ENCODE measurements at regions not wholly inside any gene's neighbourhood (a gene's known extent, or its start where the extent isn't known, plus 50 kb on each side); places are given as distances from the start of the nearest gene placed in this dataset.

GRCh38 chr5:179497636-179498340 is 52.6 kb upstream of the RUFY1 start:
- intact Hi-C loops (cut with DNase I; ENCODE audit: low total_unique reads): loop anchor here (5.0 kb wide), 1 partner anchor 330 kb away; no protein-coding TSS in a partner anchor
- Histone ChIP-seq H3K9me3 (no peaks in the 10 kb centered on the region), H3K36me3 (ENCODE audit: low read depth, missing control alignments) (no peaks in the 10 kb centered on the region), H3K4me1 (no peaks in the 10 kb centered on the region), H3K27me3 (no peaks in the 10 kb centered on the region), H3K27ac (no peak overlapping the region), H3K4me3 (no peak overlapping the region)
- no peak for TF ChIP-seq CTCF (IDR thresholded peaks at IDR 0.05)
- no peak for TF ChIP-seq POLR2A (IDR thresholded peaks at IDR 0.05)
- no peak for DNase-seq
- 67 to 74% methylated on average over 17 to 19 of the region's 19 CpGs for WGBS, 2 donors

GRCh38 chr5:179495906-179496455 is 54.4 kb upstream of the RUFY1 start:
- H3K9me3 ChIP-seq: no peaks in the 10 kb centered on the region
- no peaks in the 10 kb centered on the region for H3K27me3 ChIP-seq
- H3K4me3 ChIP-seq: no peak overlapping the region
- no peaks in the 10 kb centered on the region for H3K4me1 ChIP-seq
- TF ChIP-seq POLR2A (IDR thresholded peaks at IDR 0.05): no peak
- TF ChIP-seq CTCF (IDR thresholded peaks at IDR 0.05): no peak
- H3K36me3 ChIP-seq (ENCODE audit: low read depth, missing control alignments): no peaks in the 10 kb centered on the region
- no peak for DNase-seq
- intact Hi-C loops (cut with DNase I; ENCODE audit: low total_unique reads): loop anchor here (5.0 kb wide), 1 partner anchor 329 kb away; no protein-coding TSS in a partner anchor
- 71 to 84% methylated on average over 11 of the region's 11 CpGs for whole genome bisulfite sequencing, 2 donors
- H3K27ac ChIP-seq: no peak overlapping the region

- Histone ChIP-seq H3K4me1 (no peaks in the 10 kb centered on the region), H3K27me3 (no peaks in the 10 kb centered on the region), H3K36me3 (ENCODE audit: low read depth, missing control alignments) (no peaks in the 10 kb centered on the region), H3K9me3 (no peaks in the 10 kb centered on the region), H3K4me3 (no peak overlapping the region), H3K27ac (no peak overlapping the region)
- WGBS, 2 donors: 59 to 81% methylated on average over 12 of the region's 12 CpGs
- DNase-seq: no peak
- intact Hi-C loops (cut with DNase I; ENCODE audit: low total_unique reads): loop anchor here (5.0 kb wide), 1 partner anchor 328 kb away; no protein-coding TSS in a partner anchor
- TF ChIP-seq CTCF (IDR thresholded peaks at IDR 0.05): no peak
- TF ChIP-seq POLR2A (IDR thresholded peaks at IDR 0.05): no peak
Observed at GRCh38 chr5:179494774-179495526, 55.4 kb upstream of the RUFY1 start.

GRCh38 chr5:179488975-179489374 is 61.4 kb upstream of the RUFY1 start:
- 41 to 42% methylated on average over 4 of the region's 4 CpGs for WGBS, 2 donors

More at GRCh38 chr5:179488975-179489374, 61.4 kb upstream of the RUFY1 start:
- intact Hi-C loops (cut with DNase I; ENCODE audit: low total_unique reads): no loop called here
- Histone ChIP-seq H3K27ac (no peak overlapping the region), H3K27me3 (no peaks in the 10 kb centered on the region), H3K4me1 (peaks cover 8% of the 10 kb centered on the region), H3K9me3 (no peaks in the 10 kb centered on the region), H3K36me3 (ENCODE audit: low read depth, missing control alignments) (no peaks in the 10 kb centered on the region), H3K4me3 (no peak overlapping the region)
- no peak for DNase-seq
- TF ChIP-seq CTCF (IDR thresholded peaks at IDR 0.05): no peak
- no peak for TF ChIP-seq POLR2A (IDR thresholded peaks at IDR 0.05)
